RWPE1 (cell line): ENCODE measurements at regions not wholly inside any gene's neighbourhood (a gene's known extent, or its start where the extent isn't known, plus 50 kb on each side); places are given as distances from the start of the nearest gene placed in this dataset.

Source experiments
- CTCF ChIA-PET: fragments of 350-600 bp; sonication (Branson Sonifier 250); formaldehyde crosslinking; extraction: SDS; loops from one replicate; lab custom pipeline; 2021; lab: Yijun Ruan, JAX
- POLR2A ChIA-PET: fragments of 400-600 bp; formaldehyde crosslinking; extraction: SDS; loops from one replicate; lab custom pipeline; 2020; ENCODE audit warnings: antibody characterized with exemption; ENCODE audit not compliant: low non-redundant PET; lab: Yijun Ruan, JAX
- DNase-seq: peaks from one replicate; pipeline ENCODE4 v3.0.0; 2012; ENCODE audit warnings: low spot score
- H3K27ac ChIP-seq: fragments of 450-650 bp; 2 replicates; pipeline ENCODE4 v1.5.1; 2017
- TF ChIP-seq, protein P1 (sequence below): fragments of 450-650 bp; conservative IDR thresholded peaks from 2 replicates; pipeline ENCODE4 v1.5.1; 2017; ENCODE audit warnings: low read depth, mild to moderate bottlenecking

DNA sequence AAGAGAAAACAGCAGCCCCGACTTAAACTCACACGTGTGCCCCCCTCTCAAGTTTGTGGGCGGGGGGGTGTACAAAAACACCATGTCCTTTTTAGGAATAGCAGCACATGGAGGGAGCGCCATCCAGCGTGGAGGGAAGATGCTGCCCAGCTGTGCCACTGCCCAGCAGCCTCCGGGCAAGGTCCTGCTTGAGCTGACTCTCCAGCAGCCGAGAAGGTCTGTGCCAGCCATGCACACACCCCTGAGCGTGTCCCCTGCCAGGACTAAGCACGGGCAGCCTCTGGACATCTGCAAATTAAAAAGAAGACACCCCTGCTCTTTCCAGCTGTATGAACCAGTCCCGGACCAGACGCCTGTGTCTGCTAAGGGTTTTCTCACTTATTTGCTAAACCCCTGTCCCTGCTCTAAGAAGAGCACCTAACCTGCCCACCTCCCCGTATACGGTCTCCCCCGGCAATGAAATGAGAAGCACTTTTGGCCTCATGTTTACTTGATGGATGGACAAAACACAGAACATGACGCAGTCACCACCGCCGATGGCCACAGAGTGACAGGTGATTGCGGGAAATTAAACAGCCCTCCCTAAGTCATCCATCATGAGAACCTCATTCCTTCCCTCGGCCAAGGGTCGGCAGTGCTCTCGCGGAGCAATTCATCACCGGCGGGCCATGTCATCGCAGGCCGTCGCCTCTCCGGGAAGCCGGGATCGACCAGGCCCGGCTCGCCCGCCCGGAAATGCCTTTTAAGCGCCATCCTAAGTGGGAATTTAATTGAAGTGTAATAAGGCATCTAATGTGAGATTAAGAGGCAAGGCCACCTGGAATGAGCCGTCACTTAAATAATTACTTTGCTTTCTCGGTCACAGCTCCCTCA lies 96.9 kb downstream of the OLFM1 start:
- DNase-seq: no peak
- POLR2A ChIA-PET: no interaction called here
- CTCF ChIA-PET: interaction anchor here (0.6 to 0.8 kb wide), 3 partner anchors 57 to 195 kb away, joined by 3 read pairs; no protein-coding TSS in a partner anchor
- TF ChIP-seq, protein P1, sequence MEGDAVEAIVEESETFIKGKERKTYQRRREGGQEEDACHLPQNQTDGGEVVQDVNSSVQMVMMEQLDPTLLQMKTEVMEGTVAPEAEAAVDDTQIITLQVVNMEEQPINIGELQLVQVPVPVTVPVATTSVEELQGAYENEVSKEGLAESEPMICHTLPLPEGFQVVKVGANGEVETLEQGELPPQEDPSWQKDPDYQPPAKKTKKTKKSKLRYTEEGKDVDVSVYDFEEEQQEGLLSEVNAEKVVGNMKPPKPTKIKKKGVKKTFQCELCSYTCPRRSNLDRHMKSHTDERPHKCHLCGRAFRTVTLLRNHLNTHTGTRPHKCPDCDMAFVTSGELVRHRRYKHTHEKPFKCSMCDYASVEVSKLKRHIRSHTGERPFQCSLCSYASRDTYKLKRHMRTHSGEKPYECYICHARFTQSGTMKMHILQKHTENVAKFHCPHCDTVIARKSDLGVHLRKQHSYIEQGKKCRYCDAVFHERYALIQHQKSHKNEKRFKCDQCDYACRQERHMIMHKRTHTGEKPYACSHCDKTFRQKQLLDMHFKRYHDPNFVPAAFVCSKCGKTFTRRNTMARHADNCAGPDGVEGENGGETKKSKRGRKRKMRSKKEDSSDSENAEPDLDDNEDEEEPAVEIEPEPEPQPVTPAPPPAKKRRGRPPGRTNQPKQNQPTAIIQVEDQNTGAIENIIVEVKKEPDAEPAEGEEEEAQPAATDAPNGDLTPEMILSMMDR: no peak
- no peak overlapping the region for H3K27ac ChIP-seq

DNA sequence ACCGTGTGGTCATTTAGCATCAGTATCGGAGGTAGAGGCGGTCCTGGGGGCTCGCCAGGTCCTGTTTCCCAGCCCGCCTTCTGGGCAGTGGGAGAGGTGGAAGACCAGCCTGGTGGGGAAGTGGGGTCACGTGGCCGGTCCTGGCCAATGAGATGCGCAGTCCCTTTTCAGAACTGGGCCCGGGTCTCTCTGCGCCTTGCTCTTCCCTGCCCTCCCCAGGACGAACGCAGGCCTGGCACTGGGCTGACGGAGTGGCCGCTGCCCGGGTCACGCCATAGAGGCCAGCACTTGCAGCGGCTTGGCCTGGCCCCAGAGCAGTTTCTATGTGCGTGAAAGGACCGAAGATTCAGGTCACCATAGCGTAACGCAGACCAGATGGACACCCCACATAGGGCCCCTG lies 97.6 kb downstream of the OLFM1 start:
- H3K27ac ChIP-seq: no peak overlapping the region
- DNase-seq: no peak
- ChIA-PET CTCF (interaction anchor here (0.8 kb wide), 1 partner anchor 96 kb away, joined by 3 read pairs; no protein-coding TSS in a partner anchor), POLR2A (no interaction called here)
- TF ChIP-seq, protein P1: no peak

- TF ChIP-seq, protein P1: no peak
- H3K27ac ChIP-seq: no peak overlapping the region
- ChIA-PET CTCF (no interaction called here), POLR2A (no interaction called here)
- DNase-seq: no peak
Measured at GRCh38 chr9:135186248-135187164, 99.0 kb downstream of the OLFM1 start.

DNA sequence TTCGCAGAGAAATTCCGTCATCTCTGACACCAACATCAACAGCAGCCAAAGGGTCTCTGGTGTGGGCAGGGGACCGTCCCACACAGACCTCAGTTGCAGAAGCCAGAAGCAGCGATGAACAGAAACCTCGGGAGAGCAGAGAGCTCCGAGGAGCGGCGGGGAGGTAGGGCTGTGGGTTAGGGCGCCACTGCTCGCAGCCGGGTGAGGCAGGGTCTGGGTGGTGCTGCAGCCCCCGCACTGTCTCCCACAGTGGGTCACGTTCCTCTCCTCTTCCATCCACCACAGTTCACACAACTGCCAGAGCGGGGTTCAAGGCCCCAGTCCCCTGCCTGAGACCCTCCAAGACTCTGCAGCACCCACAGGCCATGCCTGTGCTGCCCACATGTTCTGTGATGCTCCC lies 99.9 kb downstream of the OLFM1 start:
- no peak for DNase-seq
- no peak overlapping the region for H3K27ac ChIP-seq
- ChIA-PET POLR2A (no interaction called here), CTCF (interaction anchor here (1.0 kb wide), 1 partner anchor 16 kb away, joined by 3 read pairs; no protein-coding TSS in a partner anchor)
- TF ChIP-seq, protein P1: no peak

- H3K27ac ChIP-seq: no peak overlapping the region
- POLR2A ChIA-PET: no interaction called here
- TF ChIP-seq, protein P1: no peak
- DNase-seq: no peak
- CTCF ChIA-PET: no interaction called here
Measured at GRCh38 chr9:135188681-135189151, 101.2 kb downstream of the OLFM1 start.

- H3K27ac ChIP-seq: no peak overlapping the region
- no peak for DNase-seq
- ChIA-PET CTCF (no interaction called here), POLR2A (no interaction called here)
- TF ChIP-seq, protein P1: no peak
Measured at GRCh38 chr9:135189497-135189896, 102.0 kb downstream of the OLFM1 start.
